ENCODE measurements at regions not wholly inside any gene's neighbourhood (a gene's known extent, or its start where the extent isn't known, plus 50 kb on each side); places are given as distances from the start of the nearest gene placed in this dataset.
"Not testable (repeated sequence)": the region's sequence is repeated elsewhere in the genome, so short reads cannot be mapped to it uniquely, and the experiment has no call there.

DNA sequence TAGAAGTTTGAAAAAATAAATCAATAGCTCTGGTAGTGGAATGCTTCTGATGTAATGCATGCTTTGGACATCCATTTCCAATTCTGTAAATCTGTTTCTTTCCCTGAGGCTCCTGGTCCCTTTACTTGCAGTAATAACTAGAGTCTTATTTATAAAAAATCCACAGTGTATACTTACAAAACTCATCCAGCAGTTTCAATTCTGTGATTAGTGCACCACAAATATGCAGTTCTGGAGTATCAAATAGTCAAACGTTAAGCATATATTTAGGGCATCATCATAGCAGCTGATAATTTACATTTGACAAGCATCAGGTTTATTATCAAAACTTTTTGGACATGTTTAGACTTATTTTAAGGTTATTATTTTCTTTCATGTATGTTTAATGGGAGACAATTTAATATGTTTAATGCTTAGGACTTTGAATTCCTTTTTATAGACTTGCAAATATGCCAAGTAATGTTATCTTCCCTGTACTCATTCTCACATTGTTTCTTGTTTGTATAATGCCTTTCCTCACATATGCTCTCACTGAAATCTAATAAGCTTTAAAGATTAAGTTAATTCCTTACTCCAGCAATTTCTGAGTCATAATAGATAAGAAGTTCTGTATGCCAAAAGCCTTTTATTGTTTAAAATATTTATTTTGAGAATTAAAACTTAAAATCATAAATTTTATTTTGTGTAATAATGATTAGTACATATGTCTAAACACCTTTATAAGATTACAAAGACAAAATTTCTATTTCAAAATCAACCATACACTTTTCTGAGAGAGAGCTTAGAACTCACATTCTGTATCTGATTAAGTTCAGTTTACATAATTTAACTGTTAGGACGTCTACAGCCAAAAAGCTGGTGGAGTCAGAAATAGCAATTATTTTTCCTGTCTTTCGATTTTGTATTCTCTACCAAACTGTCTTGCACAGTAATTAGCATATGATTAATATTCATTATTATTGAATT, 341.5 kb upstream of the TMEFF2 start:
- Mint-ChIP-seq H3K9me3 (peaks cover 0 to 10% (median 0%) of the 10 kb centered on the region in 5 donors), H3K27ac (no peak overlapping the region), H3K27me3 (no peaks in the 10 kb centered on the region), H3K4me3 (no peak overlapping the region), H3K4me1 (no peaks in the 10 kb centered on the region), H3K36me3 (no peaks in the 10 kb centered on the region)
- no peak overlapping the region for H3K27ac ChIP-seq (ENCODE audit: low read depth, low read length)
- H3K27me3 ChIP-seq (ENCODE audit: insufficient read depth, low read length, poor library complexity, severe bottlenecking), result no peaks in the 10 kb centered on the region
- POLR2A ChIA-PET, result no interaction called here
- DNase-seq, result no peak
- no peaks in the 10 kb centered on the region for H3K36me3 ChIP-seq (ENCODE audit: insufficient read depth, low read length)
- CTCF ChIA-PET, result no interaction called here
- H3K4me3 ChIP-seq (ENCODE audit: low read length), result no peak overlapping the region
- H3K9me3 ChIP-seq (ENCODE audit: low read length), result no peaks in the 10 kb centered on the region
- no peaks in the 10 kb centered on the region for H3K4me1 ChIP-seq (ENCODE audit: insufficient read depth, low read length)

GRCh38 chr2:192534072-192534471, 339.3 kb upstream of the TMEFF2 start:
- no peak for DNase-seq
- POLR2A ChIA-PET, result no interaction called here
- CTCF ChIA-PET, result no interaction called here

GRCh38 chr2:192524642-192525251, 330.0 kb upstream of the TMEFF2 start:
- H3K27me3 ChIP-seq (ENCODE audit: insufficient read depth, low read length, poor library complexity, severe bottlenecking); H3K4me3 ChIP-seq (ENCODE audit: low read length); H3K36me3 Mint-ChIP-seq; H3K36me3 ChIP-seq (ENCODE audit: insufficient read depth, low read length); POLR2A ChIA-PET; H3K27ac ChIP-seq (ENCODE audit: low read depth, low read length); CTCF ChIA-PET; H3K4me3 Mint-ChIP-seq; H3K27ac Mint-ChIP-seq; H3K9me3 ChIP-seq (ENCODE audit: low read length); H3K4me1 Mint-ChIP-seq; H3K4me1 ChIP-seq (ENCODE audit: insufficient read depth, low read length); DNase-seq; H3K27me3 Mint-ChIP-seq: not testable (repeated sequence)
- peaks cover 0 to 17% (median 9%) of the 10 kb centered on the region in 5 donors for H3K9me3 Mint-ChIP-seq

More at GRCh38 chr2:192534072-192534471, 339.3 kb upstream of the TMEFF2 start:
- H3K4me3 Mint-ChIP-seq, result no peak overlapping the region
- H3K36me3 Mint-ChIP-seq, result no peaks in the 10 kb centered on the region
- peaks cover 0 to 26% (median 8%) of the 10 kb centered on the region in 5 donors for H3K9me3 Mint-ChIP-seq
- Histone ChIP-seq H3K36me3 (ENCODE audit: insufficient read depth, low read length) (no peaks in the 10 kb centered on the region), H3K4me3 (ENCODE audit: low read length) (no peak overlapping the region), H3K27me3 (ENCODE audit: insufficient read depth, low read length, poor library complexity, severe bottlenecking) (no peaks in the 10 kb centered on the region), H3K9me3 (ENCODE audit: low read length) (no peaks in the 10 kb centered on the region), H3K4me1 (ENCODE audit: insufficient read depth, low read length) (no peaks in the 10 kb centered on the region), H3K27ac (ENCODE audit: low read depth, low read length) (no peak overlapping the region)
- H3K27ac Mint-ChIP-seq, result no peak overlapping the region
- H3K4me1 Mint-ChIP-seq, result no peaks in the 10 kb centered on the region
- H3K27me3 Mint-ChIP-seq, result no peaks in the 10 kb centered on the region

GRCh38 chr2:192524214-192524613, 329.5 kb upstream of the TMEFF2 start:
- H3K9me3 ChIP-seq (ENCODE audit: low read length); H3K27ac ChIP-seq (ENCODE audit: low read depth, low read length); H3K36me3 ChIP-seq (ENCODE audit: insufficient read depth, low read length); H3K27me3 Mint-ChIP-seq; H3K27ac Mint-ChIP-seq; DNase-seq; H3K27me3 ChIP-seq (ENCODE audit: insufficient read depth, low read length, poor library complexity, severe bottlenecking); H3K36me3 Mint-ChIP-seq; CTCF ChIA-PET; H3K4me3 ChIP-seq (ENCODE audit: low read length); H3K4me1 Mint-ChIP-seq; H3K4me1 ChIP-seq (ENCODE audit: insufficient read depth, low read length); POLR2A ChIA-PET; H3K4me3 Mint-ChIP-seq: not testable (repeated sequence)
- peaks cover 0 to 12% (median 4%) of the 10 kb centered on the region in 5 donors for H3K9me3 Mint-ChIP-seq

- Mint-ChIP-seq H3K4me1 (no peaks in the 10 kb centered on the region), H3K36me3 (no peaks in the 10 kb centered on the region), H3K27ac (no peak overlapping the region), H3K4me3 (no peak overlapping the region), H3K27me3 (no peaks in the 10 kb centered on the region), H3K9me3 (no peaks in the 10 kb centered on the region)
- Histone ChIP-seq H3K4me1 (ENCODE audit: insufficient read depth, low read length) (no peaks in the 10 kb centered on the region), H3K27ac (ENCODE audit: low read depth, low read length) (no peak overlapping the region), H3K36me3 (ENCODE audit: insufficient read depth, low read length) (no peaks in the 10 kb centered on the region), H3K4me3 (ENCODE audit: low read length) (no peak overlapping the region), H3K27me3 (ENCODE audit: insufficient read depth, low read length, poor library complexity, severe bottlenecking) (no peaks in the 10 kb centered on the region), H3K9me3 (ENCODE audit: low read length) (no peaks in the 10 kb centered on the region)
- ChIA-PET POLR2A (no interaction called here), CTCF (no interaction called here)
- no peak for DNase-seq
Observed at GRCh38 chr2:192515937-192516336, 321.2 kb upstream of the TMEFF2 start.

DNA sequence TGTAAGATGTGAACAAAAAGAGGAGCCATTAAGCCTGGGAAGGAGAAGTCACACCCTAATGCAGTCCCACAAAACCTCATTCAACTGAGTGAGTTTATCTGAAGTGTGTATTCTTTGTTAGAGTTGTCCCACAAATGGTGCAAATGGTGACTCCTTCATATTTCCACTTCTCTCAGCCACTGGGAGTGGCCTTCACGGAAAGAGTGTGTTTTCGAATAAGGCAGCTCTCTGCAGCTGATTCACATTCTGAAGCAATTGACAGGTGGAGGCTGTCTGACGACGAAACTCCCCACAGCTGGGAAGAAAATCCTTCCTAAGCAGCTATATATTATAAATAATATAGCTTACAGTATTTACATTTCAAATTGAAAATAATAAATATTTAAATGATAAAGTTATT, 318.8 kb upstream of the TMEFF2 start:
- H3K9me3 ChIP-seq (ENCODE audit: low read length), result no peaks in the 10 kb centered on the region
- no peak overlapping the region for H3K4me3 ChIP-seq (ENCODE audit: low read length)
- H3K9me3 Mint-ChIP-seq, result peaks cover 0 to 5% (median 0%) of the 10 kb centered on the region in 5 donors
- H3K27me3 Mint-ChIP-seq, result no peaks in the 10 kb centered on the region
- ChIA-PET CTCF (no interaction called here), POLR2A (no interaction called here)
- H3K36me3 ChIP-seq (ENCODE audit: insufficient read depth, low read length), result no peaks in the 10 kb centered on the region
- no peaks in the 10 kb centered on the region for H3K4me1 Mint-ChIP-seq
- no peaks in the 10 kb centered on the region for H3K4me1 ChIP-seq (ENCODE audit: insufficient read depth, low read length)
- H3K27ac ChIP-seq (ENCODE audit: low read depth, low read length), result no peak overlapping the region
- no peak overlapping the region for H3K4me3 Mint-ChIP-seq
- H3K36me3 Mint-ChIP-seq, result no peaks in the 10 kb centered on the region
- no peak for DNase-seq
- H3K27ac Mint-ChIP-seq, result no peak overlapping the region
- H3K27me3 ChIP-seq (ENCODE audit: insufficient read depth, low read length, poor library complexity, severe bottlenecking), result no peaks in the 10 kb centered on the region

DNA sequence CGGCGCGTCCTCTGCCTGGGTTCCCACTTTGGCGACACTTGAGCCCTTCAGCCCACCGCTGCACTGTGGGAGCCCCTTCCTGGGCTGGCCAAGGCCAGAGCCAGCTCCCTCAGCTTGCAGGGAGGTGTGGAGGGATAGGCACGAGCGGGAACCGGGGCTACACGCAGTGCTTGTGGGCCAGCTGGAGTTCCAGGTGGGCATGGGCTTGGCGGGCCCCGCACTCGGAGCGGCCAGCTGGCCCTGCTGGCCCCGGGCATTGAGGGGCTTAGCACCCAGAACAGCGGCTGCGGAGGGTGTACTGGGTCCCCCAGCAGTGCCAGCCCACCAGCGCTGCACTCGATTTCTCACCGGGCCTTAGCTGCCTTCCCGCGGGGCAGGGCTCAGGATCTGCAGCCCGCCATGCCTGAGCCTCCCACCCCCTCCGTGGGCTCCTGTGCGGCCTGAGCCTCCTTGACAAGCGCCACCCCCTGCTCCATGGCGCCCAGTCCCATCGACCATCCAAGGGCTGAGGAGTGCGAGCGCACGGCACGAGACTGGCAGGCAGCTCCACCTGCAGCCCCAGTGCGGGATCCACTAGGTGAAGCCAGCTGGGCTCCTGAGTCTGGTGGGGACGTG, 313.2 kb upstream of the TMEFF2 start:
- POLR2A ChIA-PET; CTCF ChIA-PET; H3K27ac ChIP-seq (ENCODE audit: low read depth, low read length); DNase-seq; H3K4me3 ChIP-seq (ENCODE audit: low read length); H3K36me3 Mint-ChIP-seq; H3K4me3 Mint-ChIP-seq; H3K4me1 Mint-ChIP-seq; H3K4me1 ChIP-seq (ENCODE audit: insufficient read depth, low read length); H3K9me3 ChIP-seq (ENCODE audit: low read length); H3K27ac Mint-ChIP-seq; H3K27me3 Mint-ChIP-seq; H3K27me3 ChIP-seq (ENCODE audit: insufficient read depth, low read length, poor library complexity, severe bottlenecking); H3K36me3 ChIP-seq (ENCODE audit: insufficient read depth, low read length): not testable (repeated sequence)
- peaks cover 2 to 12% (median 2%) of the 10 kb centered on the region in 5 donors for H3K9me3 Mint-ChIP-seq

GRCh38 chr2:192500550-192501200, 305.9 kb upstream of the TMEFF2 start:
- Mint-ChIP-seq H3K27ac (no peak overlapping the region), H3K27me3 (no peaks in the 10 kb centered on the region), H3K36me3 (no peaks in the 10 kb centered on the region), H3K4me3 (no peak overlapping the region), H3K9me3 (peaks cover 0 to 4% (median 0%) of the 10 kb centered on the region in 5 donors), H3K4me1 (no peaks in the 10 kb centered on the region)
- H3K27ac ChIP-seq (ENCODE audit: low read depth, low read length), result no peak overlapping the region
- no peaks in the 10 kb centered on the region for H3K36me3 ChIP-seq (ENCODE audit: insufficient read depth, low read length)
- CTCF ChIA-PET, result no interaction called here
- H3K4me1 ChIP-seq (ENCODE audit: insufficient read depth, low read length), result no peaks in the 10 kb centered on the region
- no peak for DNase-seq
- no peak overlapping the region for H3K4me3 ChIP-seq (ENCODE audit: low read length)
- POLR2A ChIA-PET, result no interaction called here
- no peaks in the 10 kb centered on the region for H3K9me3 ChIP-seq (ENCODE audit: low read length)
- no peaks in the 10 kb centered on the region for H3K27me3 ChIP-seq (ENCODE audit: insufficient read depth, low read length, poor library complexity, severe bottlenecking)
